Neural cell (in vitro differentiated cells): ENCODE measurements at regions not wholly inside any gene's neighbourhood (a gene's known extent, or its start where the extent isn't known, plus 50 kb on each side); places are given as distances from the start of the nearest gene placed in this dataset.

ENCODE experiments used
- CTCF ChIP-seq: fragments of 450-650 bp; IDR thresholded peaks from 2 replicates; pipeline ENCODE4 v1.5.1; 2014; ENCODE audit warnings: antibody characterized with exemption, mild to moderate bottlenecking, moderate library complexity; ENCODE audit not compliant: poor library complexity, severe bottlenecking
- EP300 ChIP-seq: fragments of 450-650 bp; conservative IDR thresholded peaks from 2 replicates; pipeline ENCODE4 v1.6.1; 2014; ENCODE audit warnings: antibody characterized with exemption, mild to moderate bottlenecking, moderate library complexity; ENCODE audit not compliant: poor library complexity, severe bottlenecking
- EZH2 ChIP-seq: fragments of 200-600, 300-800 bp; shearing (Covaris generic), sonication (generic); IDR thresholded peaks from 2 replicates; pipeline ENCODE4 v1.6.1; 2014; ENCODE audit warnings: antibody characterized with exemption, low read length, borderline replicate concordance, mild to moderate bottlenecking; ENCODE audit not compliant: insufficient read depth, poor library complexity, severe bottlenecking
- RAD21 ChIP-seq: fragments of 450-650 bp; conservative IDR thresholded peaks from 2 replicates; pipeline ENCODE4 v1.6.1; 2014; ENCODE audit warnings: antibody characterized with exemption, mild to moderate bottlenecking, moderate library complexity
- TAF1 ChIP-seq: IDR thresholded peaks from 2 replicates; pipeline ENCODE4 v1.6.1; 2012; ENCODE audit warnings: low read depth

GRCh38 chr22:34427841-34428240 lies 507.6 kb upstream of the LARGE1 start:
- no peak for TF ChIP-seq CTCF
- TF ChIP-seq TAF1: no peak
- no peak for TF ChIP-seq RAD21
- TF ChIP-seq EP300: no peak
- no peak for TF ChIP-seq EZH2
